Upper lobe of left lung (tissue), 4 donors: ENCODE measurements at regions not wholly inside any gene's neighbourhood (a gene's known extent, or its start where the extent isn't known, plus 50 kb on each side); places are given as distances from the start of the nearest gene placed in this dataset.

ENCODE experiments used
- EP300 ChIP-seq, 4 donors: sonication (generic); formaldehyde crosslinking; IDR thresholded peaks; one replicate each; pipeline ENCODE4 v1.5.1; 2017; ENCODE audit warnings: antibody characterized with exemption in 4 of 4, control low read depth in 2 of 4
- POLR2A ChIP-seq, 4 donors: fragments of 450-650 bp; IDR thresholded peaks; one replicate each; pipeline ENCODE4 v1.5.1; 2016 to 2017; ENCODE audit warnings: antibody characterized with exemption in 4 of 4, mild to moderate bottlenecking in 2 of 4
- POLR2AphosphoS5 ChIP-seq, 2 donors: sonication (generic); formaldehyde crosslinking; IDR thresholded peaks; one replicate each; pipeline ENCODE4 v1.5.1; 2017; ENCODE audit warnings: antibody characterized with exemption in 2 of 2
- TF ChIP-seq, protein P1 (sequence below), 6 experiments: fragments of 450-650 bp in 4 of 6; fragments of 200-600 bp in 2 of 6; sonication (generic) in 2 of 6; IDR thresholded peaks; one replicate each; pipeline ENCODE4 v1.5.1; 2016 to 2019; ENCODE audit warnings: antibody characterized with exemption in 6 of 6

- TF ChIP-seq, protein P1, sequence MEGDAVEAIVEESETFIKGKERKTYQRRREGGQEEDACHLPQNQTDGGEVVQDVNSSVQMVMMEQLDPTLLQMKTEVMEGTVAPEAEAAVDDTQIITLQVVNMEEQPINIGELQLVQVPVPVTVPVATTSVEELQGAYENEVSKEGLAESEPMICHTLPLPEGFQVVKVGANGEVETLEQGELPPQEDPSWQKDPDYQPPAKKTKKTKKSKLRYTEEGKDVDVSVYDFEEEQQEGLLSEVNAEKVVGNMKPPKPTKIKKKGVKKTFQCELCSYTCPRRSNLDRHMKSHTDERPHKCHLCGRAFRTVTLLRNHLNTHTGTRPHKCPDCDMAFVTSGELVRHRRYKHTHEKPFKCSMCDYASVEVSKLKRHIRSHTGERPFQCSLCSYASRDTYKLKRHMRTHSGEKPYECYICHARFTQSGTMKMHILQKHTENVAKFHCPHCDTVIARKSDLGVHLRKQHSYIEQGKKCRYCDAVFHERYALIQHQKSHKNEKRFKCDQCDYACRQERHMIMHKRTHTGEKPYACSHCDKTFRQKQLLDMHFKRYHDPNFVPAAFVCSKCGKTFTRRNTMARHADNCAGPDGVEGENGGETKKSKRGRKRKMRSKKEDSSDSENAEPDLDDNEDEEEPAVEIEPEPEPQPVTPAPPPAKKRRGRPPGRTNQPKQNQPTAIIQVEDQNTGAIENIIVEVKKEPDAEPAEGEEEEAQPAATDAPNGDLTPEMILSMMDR (IDR thresholded peaks at IDR 0.05), result no peak
- TF ChIP-seq POLR2A (IDR thresholded peaks at IDR 0.05), result no peak
- no peak for TF ChIP-seq EP300 (IDR thresholded peaks at IDR 0.05)
- TF ChIP-seq POLR2AphosphoS5 (IDR thresholded peaks at IDR 0.05), result no peak
Measured at GRCh38 chr20:59484228-59484627, 120.1 kb upstream of the PHACTR3 start.
